HG02970 (cell line): ENCODE measurements at regions not wholly inside any gene's neighbourhood (a gene's known extent, or its start where the extent isn't known, plus 50 kb on each side); places are given as distances from the start of the nearest gene placed in this dataset.

Experiments used
- ATAC-seq: cut with Tn5 transposase; IDR thresholded peaks from one replicate; pipeline ENCODE4 v1.9.1; 2021; ENCODE audit warnings: mild to moderate bottlenecking, moderate library complexity, moderate number of reproducible peaks; ENCODE audit not compliant: unreplicated experiment, low FRiP score

DNA sequence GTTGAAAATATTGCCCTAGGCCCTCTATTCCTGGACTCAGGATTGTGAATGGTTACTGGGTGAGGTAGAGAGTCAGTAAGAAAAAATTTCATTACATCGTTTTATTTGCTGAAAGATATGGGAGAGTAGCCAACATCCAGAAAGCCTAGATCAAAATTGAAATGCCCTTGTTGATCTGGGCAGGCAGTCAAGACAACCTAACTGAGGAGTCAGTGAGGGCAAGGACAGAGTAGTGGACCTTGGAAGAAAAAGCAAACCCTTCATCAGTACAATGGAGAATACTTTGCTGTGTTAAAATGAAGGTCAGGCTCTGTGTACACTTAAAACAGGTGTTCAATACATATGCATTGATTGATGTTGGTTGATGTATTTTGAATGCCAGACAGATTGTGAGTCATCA, 576.7 kb downstream of the OLFM4 start:
- no peak for ATAC-seq

DNA sequence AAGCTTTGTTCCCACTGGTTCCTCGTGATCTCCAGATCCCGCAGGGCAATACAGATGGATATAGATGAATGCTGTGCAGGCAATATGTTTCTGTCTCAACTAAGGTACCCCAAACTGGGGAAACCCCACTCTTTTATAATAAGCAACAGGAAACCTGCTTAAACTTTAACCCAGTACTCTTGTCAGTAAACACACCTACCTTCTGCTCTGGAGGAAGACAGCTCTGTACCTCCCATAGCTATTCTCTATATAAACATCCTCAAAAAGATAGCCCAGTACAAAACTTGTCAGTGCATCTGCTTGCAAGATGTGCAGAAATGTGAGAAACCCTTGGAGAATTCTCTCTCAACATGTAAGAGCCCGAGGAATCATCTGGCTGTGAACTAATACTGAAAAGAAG, 583.6 kb downstream of the OLFM4 start:
- no peak for ATAC-seq

DNA sequence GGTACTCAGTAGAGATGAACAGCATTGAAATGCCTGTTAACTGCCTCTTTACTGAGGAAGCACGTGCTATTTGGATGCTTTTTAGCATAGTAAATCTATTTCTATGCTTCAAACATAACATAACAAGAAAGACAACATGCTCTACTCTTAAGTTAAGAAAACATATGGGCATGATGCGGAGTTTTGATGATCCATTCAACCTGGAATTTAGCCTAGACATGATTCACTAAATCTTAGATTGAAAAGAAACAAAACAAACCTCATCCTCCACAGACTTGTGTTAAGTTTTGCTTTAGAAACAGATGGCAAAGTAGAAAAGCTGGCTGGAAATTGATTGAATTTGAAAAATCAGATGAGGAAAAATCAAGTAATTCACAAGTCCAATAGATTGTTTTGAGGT, 593.8 kb downstream of the OLFM4 start:
- ATAC-seq: no peak

DNA sequence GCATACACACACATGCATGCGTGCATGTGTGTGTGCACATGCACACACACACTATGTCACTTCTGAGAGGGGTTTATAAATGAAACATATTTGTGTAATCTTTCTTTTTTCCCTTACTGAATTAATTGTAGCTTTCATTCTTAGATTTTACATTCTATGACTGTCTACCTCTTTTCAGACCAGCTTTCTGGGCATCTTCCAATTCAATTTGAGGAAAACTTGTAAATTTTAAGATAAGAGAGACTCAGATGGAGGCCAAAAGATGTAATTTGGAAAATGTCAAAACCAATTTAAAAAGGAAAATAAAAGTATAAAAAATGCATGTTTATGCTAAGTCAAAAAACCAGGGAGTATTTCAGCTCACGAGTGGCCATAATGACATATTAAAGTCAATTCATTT, 594.5 kb downstream of the OLFM4 start:
- ATAC-seq: no peak

DNA sequence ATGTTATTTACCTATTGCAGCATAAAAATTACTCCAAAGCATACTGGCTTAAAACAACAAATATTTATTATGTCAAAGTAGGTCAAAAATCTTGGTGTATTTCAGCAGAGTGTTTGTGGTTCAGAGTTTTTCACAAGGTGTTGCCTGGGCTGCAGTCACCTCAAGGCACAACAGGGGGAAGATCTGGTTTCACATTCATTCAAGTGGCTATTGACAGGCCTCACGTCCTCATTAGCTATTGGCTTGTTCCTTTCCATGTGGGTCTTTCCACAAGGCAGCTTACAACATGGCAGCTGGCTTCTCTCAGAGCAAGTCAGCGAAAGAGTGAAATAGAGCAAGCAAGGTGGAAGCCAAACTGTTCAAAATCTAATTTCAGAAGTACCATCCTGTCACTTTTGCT, 602.9 kb downstream of the OLFM4 start:
- ATAC-seq: no peak

DNA sequence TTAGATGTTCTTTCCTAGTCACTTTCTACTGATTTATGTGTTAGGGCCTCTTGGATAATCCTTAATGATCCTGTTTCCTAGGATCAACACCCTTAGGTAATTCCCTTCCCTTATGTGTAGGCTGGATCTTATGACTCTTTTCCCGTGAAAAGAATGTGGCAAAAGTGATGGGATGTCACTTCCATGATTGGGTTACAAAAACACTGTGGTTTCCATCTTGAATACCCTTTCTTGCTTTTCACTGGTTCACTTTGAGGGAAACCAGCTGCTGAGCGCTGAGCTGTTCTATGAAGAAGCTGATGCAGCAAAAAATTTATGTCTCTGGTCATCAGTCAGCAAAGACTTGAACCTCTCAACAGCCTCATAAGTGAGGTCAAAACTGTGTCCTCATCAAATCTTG, 609.4 kb downstream of the OLFM4 start:
- no peak for ATAC-seq

DNA sequence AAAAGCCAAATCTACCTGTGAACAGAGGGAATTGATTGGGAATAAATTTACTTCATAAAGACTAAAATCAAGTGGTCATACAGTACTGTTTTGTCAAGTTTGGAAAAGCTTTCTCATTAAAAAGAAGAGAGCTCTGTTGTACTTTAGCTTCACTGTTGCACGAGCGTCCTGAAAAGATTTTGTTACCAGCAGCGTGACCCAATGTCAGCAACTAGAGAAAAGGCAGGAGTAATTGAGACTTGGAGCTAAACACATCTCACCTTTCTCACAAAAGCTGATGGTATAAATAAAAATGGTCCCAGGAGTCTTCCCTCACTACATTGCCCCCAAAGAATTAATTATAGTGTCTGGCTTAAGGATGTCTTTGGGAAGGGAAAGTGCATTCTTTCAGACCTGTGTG, 613.7 kb downstream of the OLFM4 start:
- no peak for ATAC-seq

DNA sequence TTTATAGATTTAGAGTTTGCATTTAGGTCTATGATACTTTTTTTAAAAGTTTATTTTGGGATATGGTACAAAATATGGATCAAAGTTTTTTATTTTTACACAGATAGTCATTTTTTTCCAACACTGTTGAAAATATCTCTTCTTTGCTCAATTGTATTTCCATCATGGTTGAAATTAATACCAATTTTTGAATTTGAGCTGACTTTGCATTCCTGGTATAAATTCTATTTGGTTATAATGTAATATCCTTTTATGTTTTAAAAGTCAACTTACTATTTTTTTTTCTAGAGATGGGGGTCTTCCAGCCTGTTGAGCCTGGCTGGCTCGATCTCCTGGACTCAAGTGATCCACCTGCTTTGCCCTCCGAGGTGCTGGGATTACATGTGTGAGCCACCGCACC, 620.1 kb downstream of the OLFM4 start:
- no peak for ATAC-seq

DNA sequence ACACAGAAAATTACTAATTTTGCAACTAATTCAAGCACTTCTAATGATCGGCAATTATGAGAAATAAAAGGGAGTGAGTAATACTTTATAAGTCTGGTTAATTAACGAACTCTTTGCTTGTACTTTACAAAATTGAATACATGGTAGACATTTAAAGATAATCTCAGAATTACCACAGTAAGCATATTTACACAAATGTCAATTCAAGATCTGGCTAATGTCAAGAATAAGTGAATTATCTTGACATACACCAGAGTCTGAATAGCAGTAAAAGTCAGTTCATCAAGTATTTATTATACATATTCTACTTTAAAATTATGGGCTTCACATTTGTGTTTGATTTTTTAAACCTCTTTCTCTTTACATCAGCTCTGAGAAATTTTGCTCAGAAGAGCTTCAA, 643.4 kb downstream of the OLFM4 start:
- no peak for ATAC-seq

DNA sequence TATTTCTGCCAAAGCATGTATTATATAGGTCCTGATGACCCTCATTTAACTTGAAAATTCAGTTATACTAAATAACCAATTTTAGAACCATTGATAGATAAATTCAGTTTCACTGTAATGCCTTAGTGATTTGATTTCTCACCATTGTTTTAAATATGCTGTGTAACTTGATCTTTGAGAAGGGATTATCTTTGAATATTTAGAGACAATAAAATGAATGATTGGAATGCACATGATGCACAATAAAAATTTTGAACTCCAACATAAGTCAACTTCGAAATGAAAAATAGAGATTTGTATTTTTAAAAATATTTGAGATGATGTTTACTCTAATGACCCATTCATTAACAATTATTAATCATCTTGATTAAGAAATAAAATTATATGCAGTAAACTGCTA, 654.5 kb downstream of the OLFM4 start:
- no peak for ATAC-seq

DNA sequence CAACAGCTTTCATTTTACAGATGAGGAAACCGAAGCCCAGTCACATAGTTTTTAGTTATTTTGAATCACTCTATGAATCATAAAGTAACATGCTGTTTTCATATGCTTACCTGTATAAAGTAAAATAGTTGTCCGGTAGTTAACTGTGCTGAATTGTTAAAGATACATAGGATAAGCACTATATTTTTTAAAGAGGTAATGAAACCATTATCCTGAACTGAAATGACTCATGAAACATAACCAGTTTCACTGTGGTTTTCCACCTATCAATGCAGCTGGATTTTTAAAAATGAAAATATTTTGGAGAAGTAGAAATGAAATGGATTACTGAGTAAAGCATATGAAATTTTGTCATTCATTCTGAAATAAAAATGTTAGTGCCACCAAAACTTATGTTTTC, 655.0 kb downstream of the OLFM4 start:
- ATAC-seq: no peak

DNA sequence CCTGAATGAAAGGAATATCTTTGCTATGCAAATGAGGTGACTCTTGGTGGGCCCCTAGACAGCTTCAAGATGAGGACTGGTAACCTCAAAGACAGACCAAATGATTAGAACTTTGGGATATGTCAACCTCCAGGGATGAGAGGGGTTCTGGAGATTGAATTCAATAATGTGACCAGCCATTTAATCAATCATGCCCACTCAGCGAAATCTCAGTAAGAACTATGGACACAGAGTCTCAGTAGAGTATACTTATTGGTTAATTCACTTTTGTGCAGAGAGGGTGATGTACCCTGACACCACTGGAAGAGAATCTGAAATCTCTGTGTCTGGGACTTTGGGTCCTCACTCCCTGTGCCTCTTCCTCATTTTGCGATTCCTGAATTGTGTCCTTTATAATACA, 662.8 kb downstream of the OLFM4 start:
- no peak for ATAC-seq

DNA sequence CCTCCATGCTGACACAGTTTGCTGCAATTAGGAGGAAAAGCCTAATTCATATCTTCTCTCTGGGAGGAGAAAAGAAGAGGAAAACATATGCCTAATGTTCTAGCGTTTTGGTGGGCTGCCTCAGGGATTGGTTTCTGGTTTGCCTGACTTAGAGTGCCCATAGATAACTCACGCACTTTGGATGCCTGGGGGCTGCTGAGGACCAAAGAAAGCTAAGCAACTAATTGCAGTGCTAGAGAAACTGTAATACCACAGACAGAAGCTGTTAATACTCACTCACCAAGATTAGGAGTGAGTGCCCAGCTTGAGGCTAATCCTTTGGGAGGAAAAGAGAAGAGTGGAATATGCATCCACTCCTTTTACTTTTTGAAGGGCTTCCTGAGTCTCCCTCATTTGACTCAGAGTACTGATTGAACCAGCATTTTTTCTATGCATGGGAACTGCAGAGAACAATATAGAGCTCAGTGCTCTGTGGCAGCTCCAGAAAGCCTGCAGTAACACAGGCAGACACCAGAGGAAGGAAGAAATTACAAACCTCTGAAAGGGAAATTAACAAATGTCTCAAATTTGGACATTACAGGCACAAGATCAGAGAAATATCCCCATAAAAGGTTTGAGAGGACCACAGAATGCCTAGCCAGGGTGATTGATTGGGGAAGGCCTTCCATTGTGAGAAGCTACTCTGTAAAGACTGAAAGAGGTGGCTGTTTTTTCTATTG, 666.4 kb downstream of the OLFM4 start:
- ATAC-seq: no peak

DNA sequence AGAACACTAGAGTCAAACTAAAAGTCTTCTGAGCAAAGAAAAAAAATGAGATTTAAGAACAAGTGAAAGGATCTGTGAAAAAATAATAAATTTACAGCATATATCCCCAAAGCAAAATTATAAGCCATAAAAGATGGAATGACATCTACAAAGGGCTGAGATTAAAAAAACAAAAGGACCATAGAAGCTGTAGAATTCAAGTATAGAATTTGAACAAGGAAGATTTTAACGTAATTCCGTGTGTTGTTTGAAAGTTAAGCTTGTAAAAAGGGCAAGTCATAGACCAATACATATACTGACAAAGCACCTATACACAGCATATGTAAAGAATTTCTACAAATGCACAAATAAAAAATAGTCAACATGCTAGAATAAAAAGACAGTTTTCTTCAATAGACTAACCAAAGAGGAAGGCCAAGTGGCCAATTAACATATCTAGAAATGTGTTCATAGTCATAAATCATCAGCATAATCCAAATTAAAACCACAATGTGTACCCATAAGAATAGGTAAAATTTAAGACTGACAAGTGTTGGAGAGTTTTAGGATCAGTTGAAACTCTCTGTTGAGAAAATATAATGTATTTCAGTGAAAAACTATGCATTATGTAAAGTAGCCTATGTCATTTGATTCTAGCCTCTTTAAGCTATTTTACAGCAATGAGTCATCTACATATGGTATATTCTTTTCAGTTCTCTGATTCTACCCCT, 674.9 kb downstream of the OLFM4 start:
- ATAC-seq: no peak

DNA sequence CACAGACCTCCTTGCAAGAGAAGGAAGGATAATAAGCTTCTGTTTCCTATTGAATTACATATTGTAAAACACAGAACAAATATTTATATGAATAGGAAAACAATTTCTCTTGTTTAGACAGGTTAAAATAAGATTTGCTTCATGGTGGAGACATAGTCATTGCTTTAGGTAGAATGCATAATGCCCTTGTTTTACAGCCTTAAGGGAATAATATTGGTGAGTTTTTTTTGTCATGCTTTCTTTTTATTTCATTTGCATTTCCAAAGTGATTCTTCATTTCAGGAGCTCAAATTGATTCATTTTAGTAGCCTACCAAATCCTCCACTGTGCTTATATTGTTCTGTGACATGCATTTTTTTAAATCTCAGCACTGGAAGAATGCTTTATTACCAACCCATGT, 690.7 kb downstream of the OLFM4 start:
- ATAC-seq: no peak

DNA sequence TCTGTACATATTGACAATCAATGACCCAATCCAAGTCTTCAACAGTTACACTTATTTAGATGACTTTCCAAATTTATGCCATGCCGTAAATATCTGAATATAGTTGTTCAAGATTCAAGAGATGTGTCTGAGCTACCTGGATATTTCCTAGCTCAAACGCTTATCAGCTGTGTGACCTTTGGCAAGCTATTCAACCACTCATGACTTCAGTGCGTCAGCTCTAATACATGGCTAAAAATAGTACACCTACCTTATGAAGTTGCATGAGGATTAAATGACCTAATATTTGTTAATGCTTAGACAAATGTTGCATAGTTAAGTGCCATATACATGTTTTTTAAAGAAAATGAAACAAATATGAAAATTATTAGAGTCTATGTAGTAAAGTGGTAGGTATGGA, 704.1 kb downstream of the OLFM4 start:
- ATAC-seq: no peak

DNA sequence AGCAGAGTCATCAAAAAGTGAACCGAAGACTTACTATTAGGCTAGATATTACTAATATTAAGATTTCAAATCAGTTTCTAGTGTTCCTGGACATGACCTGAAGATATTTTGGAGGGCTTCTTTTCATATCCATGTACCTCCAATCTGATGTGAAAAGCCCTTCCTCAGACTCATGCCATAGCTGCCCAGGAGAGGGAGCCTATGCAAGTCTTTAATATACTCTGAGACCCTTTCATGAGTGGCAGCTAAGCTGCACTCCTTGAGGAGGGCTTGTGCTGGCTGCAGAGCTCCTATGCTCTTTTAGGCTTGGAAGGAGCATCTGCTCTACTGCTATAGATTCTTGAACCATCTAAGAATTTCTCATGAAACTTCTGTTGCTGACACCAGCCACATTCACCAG, 715.3 kb downstream of the OLFM4 start:
- ATAC-seq: no peak

DNA sequence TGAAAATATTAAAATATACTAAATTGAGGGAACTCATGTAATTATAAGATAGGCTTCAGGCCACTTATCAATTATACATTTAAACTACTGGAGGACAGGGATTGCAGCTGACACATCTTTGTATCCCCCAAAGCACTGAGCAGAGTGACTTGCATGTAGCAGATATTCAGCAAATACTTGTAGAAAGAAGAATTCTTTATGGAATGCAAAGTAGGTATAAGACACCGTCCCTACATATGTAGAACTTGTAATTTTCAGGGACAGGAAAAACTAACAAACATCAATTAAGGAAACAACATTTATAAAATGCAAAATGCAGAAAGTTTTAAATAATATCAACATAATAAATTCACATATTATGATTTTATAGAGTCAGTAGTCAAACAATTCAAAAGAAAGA, 719.2 kb downstream of the OLFM4 start:
- ATAC-seq: no peak

DNA sequence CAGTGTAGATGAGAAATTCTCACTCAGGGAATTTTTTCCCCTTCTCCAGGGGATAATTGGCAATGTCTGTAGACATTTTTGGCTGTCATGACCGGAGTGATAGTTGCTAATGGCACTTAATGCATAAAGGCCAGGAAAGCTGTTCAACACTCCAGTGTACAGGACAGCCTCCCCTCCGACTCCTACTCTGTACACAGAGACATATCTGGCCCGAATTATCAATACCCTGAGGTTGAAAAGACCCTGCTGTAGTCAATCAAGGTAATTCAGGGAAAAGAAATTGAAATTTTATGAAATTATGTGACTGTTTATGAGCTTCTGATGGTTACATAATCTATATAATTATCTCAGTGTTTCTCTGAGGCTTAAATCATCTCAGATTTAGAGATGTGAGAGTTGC, 720.7 kb downstream of the OLFM4 start:
- ATAC-seq: no peak

DNA sequence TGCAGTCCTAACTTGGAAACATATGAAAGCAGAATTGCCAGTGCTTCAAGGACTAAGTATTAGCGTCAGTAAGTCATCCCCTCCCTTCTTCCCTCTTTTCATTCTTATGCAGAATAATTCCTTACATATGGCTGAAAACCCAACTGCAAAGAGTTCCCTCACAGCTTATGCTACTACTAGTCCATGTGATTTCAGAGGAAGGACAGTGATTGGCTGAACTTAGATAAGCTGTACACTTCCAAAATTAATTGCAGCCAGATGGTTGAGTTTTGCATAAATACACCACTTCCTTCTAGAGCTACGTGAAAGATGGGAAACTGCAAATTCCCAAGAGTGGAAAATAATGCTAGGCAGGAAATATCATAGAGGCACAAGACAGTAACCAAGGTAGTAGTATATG, 730.4 kb downstream of the OLFM4 start:
- no peak for ATAC-seq

DNA sequence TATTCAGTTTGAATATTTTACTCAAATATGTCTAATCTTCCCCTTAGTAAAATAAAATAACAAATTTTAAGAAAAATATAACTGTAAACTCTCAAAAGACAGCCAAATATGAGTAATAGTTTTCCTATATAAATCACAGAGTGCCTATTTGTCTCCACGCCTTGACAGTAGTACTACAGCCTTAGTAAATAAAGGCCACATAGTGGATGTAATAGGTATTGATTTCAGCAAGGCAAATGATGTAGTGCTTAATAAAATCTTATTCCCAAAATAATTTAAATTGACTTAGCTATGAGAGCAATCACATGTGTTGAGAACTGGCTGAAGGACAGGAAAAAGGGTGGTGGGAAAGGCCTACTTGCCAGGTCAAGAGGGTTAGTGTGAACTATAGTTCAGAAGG, 747.2 kb downstream of the OLFM4 start:
- ATAC-seq: no peak

DNA sequence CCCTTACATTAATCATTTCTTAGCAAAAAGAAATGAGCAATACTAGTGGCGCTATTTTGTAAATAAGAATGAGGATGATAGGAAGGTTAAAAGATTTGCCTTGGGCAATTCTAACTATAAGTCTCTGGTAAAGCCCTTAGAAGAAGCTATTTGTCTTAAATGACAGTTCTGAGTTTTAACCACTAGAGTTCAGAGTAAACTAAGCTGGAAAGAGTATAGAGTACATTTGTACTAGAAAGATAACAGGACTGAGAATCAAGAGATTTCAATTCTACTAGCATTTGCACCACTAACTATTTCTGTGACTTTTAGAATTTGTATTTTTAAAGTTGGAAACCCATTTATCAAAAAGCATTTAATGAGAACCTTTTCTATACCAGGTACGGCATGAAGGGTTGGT, 750.3 kb downstream of the OLFM4 start:
- ATAC-seq: no peak
